ENCODE measurements at regions not wholly inside any gene's neighbourhood (a gene's known extent, or its start where the extent isn't known, plus 50 kb on each side); places are given as distances from the start of the nearest gene placed in this dataset.

GRCh38 chr18:23386317-23386716 is 66.8 kb upstream of the RIOK3 start (continued):
- TF ChIP-seq ZNF281 (CRISPR knock-in tag; IDR thresholded peaks at IDR 0.05; ENCODE audit: borderline replicate concordance) (no peak), ZNF574 (CRISPR knock-in tag; IDR thresholded peaks at IDR 0.05) (no peak), FOXO1 (CRISPR knock-in tag; IDR thresholded peaks at IDR 0.05) (no peak; the same call in 1 of the 2 replicates), LBX2 (CRISPR knock-in tag; IDR thresholded peaks at IDR 0.05; ENCODE audit: borderline replicate concordance) (no peak), NR2F6 (IDR thresholded peaks at IDR 0.05) (peak; percentile 36; the same call in 1 of the 2 replicates), NR2F6 (CRISPR knock-in tag; IDR thresholded peaks at IDR 0.05) (no peak), ZNF205 (CRISPR knock-in tag; IDR thresholded peaks at IDR 0.05) (no peak), POLR2A (IDR thresholded peaks at IDR 0.05; ENCODE audit: insufficient read depth in 1 of 2, low read depth in 2 of 2, low read length in 2 of 2) (no peak), MXD4 (CRISPR knock-in tag; IDR thresholded peaks at IDR 0.05) (no peak), ZNF460 (CRISPR knock-in tag; IDR thresholded peaks at IDR 0.05; ENCODE audit: borderline replicate concordance) (no peak), ZBTB37 (CRISPR knock-in tag; IDR thresholded peaks at IDR 0.05) (no peak), SOX6 (IDR thresholded peaks at IDR 0.05) (no peak), SOX6 (CRISPR knock-in tag; IDR thresholded peaks at IDR 0.05) (0 out of 2 replicates have a peak, but pooled peaks have one; percentile 27), HOXD1 (CRISPR knock-in tag; IDR thresholded peaks at IDR 0.05) (no peak), ZNF430 (CRISPR knock-in tag; IDR thresholded peaks at IDR 0.05) (no peak), NFATC3 (CRISPR knock-in tag; IDR thresholded peaks at IDR 0.05) (no peak), FOXP1 (IDR thresholded peaks at IDR 0.05) (no peak), FOXP1 (CRISPR knock-in tag; IDR thresholded peaks at IDR 0.05) (peak; percentile 25; the same call in 1 of the 2 replicates), ZNF549 (CRISPR knock-in tag; IDR thresholded peaks at IDR 0.05) (no peak), GTF2F1 (IDR thresholded peaks at IDR 0.05; ENCODE audit: low read length) (no peak), RXRA (CRISPR knock-in tag; IDR thresholded peaks at IDR 0.05) (peak; percentile 47; the same call in 1 of the 2 replicates), BATF2 (CRISPR knock-in tag; IDR thresholded peaks at IDR 0.05) (no peak), ZNF274 (CRISPR knock-in tag; IDR thresholded peaks at IDR 0.05) (no peak), CEBPG (CRISPR knock-in tag; IDR thresholded peaks at IDR 0.05) (peak; percentile 42; the same call in 1 of the 2 replicates), NR0B2 (CRISPR knock-in tag; IDR thresholded peaks at IDR 0.05) (no peak), ZNF543 (CRISPR knock-in tag; IDR thresholded peaks at IDR 0.05) (no peak), SIN3A (IDR thresholded peaks at IDR 0.05; ENCODE audit: borderline replicate concordance, low read depth, low read length) (no peak)
